ENCODE measurements at regions not wholly inside any gene's neighbourhood (a gene's known extent, or its start where the extent isn't known, plus 50 kb on each side); places are given as distances from the start of the nearest gene placed in this dataset.
"Not testable (repeated sequence)": the region's sequence is repeated elsewhere in the genome, so short reads cannot be mapped to it uniquely, and the experiment has no call there.

DNA sequence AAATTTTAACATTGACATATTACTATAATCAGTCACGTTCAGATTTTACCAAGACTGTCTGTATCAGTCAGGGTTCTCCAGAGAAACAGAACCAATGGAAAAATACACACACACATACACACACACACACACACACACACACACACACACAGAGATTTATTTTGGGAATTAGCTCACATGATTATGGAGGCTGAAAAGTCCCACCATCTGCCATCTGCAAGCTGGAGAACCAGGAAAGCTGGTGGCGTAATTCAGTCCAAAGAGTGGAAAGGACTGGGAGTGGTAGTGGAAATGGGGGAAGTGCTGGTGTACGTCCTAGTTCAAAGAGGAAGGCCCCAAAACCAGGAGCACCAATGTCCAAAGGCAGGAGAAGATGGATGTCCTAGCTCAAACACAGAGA lies 166.4 kb downstream of the AKAIN1 start:
- no peak overlapping the region for H3K27ac ChIP-seq (ENCODE audit: poor library complexity, severe bottlenecking)
- H3K27me3 ChIP-seq (ENCODE audit: insufficient read depth, poor library complexity, severe bottlenecking) = no peaks in the 10 kb centered on the region
- peaks cover 3% of the 10 kb centered on the region for H3K9me3 ChIP-seq (ENCODE audit: severe bottlenecking)
- H3K4me3 ChIP-seq (ENCODE audit: severe bottlenecking) = no peak overlapping the region
- ATAC-seq (ENCODE audit: low read depth) (no peak), DNase-seq (ENCODE audit: low spot score) (no peak)
- H3K36me3 ChIP-seq (ENCODE audit: low read depth) = no peaks in the 10 kb centered on the region
- H3K4me1 ChIP-seq (ENCODE audit: insufficient read depth, poor library complexity, severe bottlenecking) = no peaks in the 10 kb centered on the region
- TF ChIP-seq, protein P1, sequence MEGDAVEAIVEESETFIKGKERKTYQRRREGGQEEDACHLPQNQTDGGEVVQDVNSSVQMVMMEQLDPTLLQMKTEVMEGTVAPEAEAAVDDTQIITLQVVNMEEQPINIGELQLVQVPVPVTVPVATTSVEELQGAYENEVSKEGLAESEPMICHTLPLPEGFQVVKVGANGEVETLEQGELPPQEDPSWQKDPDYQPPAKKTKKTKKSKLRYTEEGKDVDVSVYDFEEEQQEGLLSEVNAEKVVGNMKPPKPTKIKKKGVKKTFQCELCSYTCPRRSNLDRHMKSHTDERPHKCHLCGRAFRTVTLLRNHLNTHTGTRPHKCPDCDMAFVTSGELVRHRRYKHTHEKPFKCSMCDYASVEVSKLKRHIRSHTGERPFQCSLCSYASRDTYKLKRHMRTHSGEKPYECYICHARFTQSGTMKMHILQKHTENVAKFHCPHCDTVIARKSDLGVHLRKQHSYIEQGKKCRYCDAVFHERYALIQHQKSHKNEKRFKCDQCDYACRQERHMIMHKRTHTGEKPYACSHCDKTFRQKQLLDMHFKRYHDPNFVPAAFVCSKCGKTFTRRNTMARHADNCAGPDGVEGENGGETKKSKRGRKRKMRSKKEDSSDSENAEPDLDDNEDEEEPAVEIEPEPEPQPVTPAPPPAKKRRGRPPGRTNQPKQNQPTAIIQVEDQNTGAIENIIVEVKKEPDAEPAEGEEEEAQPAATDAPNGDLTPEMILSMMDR (IDR thresholded peaks at IDR 0.05; ENCODE audit: poor library complexity, severe bottlenecking) = no peak

DNA sequence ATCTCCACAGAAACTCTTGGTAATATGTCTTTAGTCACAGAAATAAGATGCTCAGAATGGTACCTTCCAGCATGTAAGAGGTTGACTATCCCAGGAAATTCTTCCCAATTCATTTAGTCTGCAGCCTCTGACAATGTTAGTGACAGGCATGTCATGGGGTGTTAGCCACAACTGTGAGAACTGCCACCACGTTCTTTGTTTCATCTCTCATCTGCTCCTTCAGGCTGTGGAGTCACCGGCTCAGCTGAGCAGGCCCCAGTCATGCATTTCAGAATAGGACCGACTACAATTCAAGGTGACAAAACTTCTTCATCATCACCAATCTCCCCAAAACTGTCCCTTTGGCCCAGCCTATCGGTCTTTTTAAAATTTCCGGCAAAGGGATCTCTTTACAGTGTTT lies 167.5 kb downstream of the AKAIN1 start:
- DNase-seq (ENCODE audit: low spot score) (no peak), ATAC-seq (ENCODE audit: low read depth) (no peak)
- Histone ChIP-seq H3K27ac (ENCODE audit: poor library complexity, severe bottlenecking) (no peak overlapping the region), H3K9me3 (ENCODE audit: severe bottlenecking) (no peaks in the 10 kb centered on the region), H3K4me3 (ENCODE audit: severe bottlenecking) (no peak overlapping the region), H3K27me3 (ENCODE audit: insufficient read depth, poor library complexity, severe bottlenecking) (no peaks in the 10 kb centered on the region), H3K36me3 (ENCODE audit: low read depth) (no peaks in the 10 kb centered on the region), H3K4me1 (ENCODE audit: insufficient read depth, poor library complexity, severe bottlenecking) (no peaks in the 10 kb centered on the region)
- TF ChIP-seq, protein P1 (IDR thresholded peaks at IDR 0.05; ENCODE audit: poor library complexity, severe bottlenecking) = no peak

DNA sequence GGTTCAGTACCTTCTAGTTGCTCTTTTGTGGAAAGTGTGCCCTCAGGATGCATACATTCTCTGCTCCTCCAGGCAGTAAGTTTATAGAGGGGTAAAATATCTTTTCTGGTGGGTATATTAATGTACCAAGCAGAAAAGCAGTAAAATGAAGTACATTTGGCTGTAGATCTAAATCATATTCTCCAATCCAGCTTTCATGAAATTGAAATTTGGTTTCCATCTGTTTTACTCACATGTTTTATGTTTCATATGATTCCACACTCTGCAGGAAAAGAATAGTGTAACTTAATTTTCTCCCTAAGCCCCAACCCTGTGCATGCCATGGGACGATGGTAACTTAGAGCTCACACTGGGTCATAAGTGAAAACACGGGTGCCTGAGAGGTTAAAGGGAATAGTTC lies 172.3 kb downstream of the AKAIN1 start:
- H3K27ac ChIP-seq (ENCODE audit: poor library complexity, severe bottlenecking) = no peak overlapping the region
- H3K9me3 ChIP-seq (ENCODE audit: severe bottlenecking) = no peaks in the 10 kb centered on the region
- H3K4me3 ChIP-seq (ENCODE audit: severe bottlenecking) = no peak overlapping the region
- ATAC-seq (ENCODE audit: low read depth) = no peak
- H3K4me1 ChIP-seq (ENCODE audit: insufficient read depth, poor library complexity, severe bottlenecking) = no peaks in the 10 kb centered on the region
- TF ChIP-seq, protein P1 (IDR thresholded peaks at IDR 0.05; ENCODE audit: poor library complexity, severe bottlenecking) = no peak
- H3K36me3 ChIP-seq (ENCODE audit: low read depth) = no peaks in the 10 kb centered on the region
- no peaks in the 10 kb centered on the region for H3K27me3 ChIP-seq (ENCODE audit: insufficient read depth, poor library complexity, severe bottlenecking)
- DNase-seq (ENCODE audit: low spot score) = no peak

DNA sequence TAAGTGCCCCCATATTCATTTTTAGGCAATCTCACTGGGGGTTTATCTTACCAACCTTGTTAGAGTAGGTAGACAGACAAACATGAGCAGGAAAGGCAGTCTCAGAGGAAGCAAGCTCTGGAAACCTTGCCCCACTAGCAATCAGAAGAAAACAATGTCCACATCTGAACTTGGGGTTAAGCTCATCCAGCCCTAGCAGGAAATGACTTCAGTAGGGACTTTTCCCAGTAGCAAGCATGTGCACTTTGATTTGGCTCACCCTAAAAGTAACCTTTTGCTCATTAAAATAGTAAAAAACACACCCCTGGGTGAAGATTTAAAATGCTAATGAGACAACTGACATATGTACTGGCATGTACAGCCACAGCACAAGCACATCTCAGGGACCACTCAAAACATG lies 175.5 kb downstream of the AKAIN1 start:
- ATAC-seq (ENCODE audit: low read depth) (no peak), DNase-seq (ENCODE audit: low spot score) (no peak)
- H3K4me3 ChIP-seq (ENCODE audit: severe bottlenecking) = no peak overlapping the region
- no peaks in the 10 kb centered on the region for H3K27me3 ChIP-seq (ENCODE audit: insufficient read depth, poor library complexity, severe bottlenecking)
- no peaks in the 10 kb centered on the region for H3K9me3 ChIP-seq (ENCODE audit: severe bottlenecking)
- H3K4me1 ChIP-seq (ENCODE audit: insufficient read depth, poor library complexity, severe bottlenecking) = no peaks in the 10 kb centered on the region
- H3K27ac ChIP-seq (ENCODE audit: poor library complexity, severe bottlenecking) = no peak overlapping the region
- TF ChIP-seq, protein P1 (IDR thresholded peaks at IDR 0.05; ENCODE audit: poor library complexity, severe bottlenecking) = no peak
- no peaks in the 10 kb centered on the region for H3K36me3 ChIP-seq (ENCODE audit: low read depth)

DNA sequence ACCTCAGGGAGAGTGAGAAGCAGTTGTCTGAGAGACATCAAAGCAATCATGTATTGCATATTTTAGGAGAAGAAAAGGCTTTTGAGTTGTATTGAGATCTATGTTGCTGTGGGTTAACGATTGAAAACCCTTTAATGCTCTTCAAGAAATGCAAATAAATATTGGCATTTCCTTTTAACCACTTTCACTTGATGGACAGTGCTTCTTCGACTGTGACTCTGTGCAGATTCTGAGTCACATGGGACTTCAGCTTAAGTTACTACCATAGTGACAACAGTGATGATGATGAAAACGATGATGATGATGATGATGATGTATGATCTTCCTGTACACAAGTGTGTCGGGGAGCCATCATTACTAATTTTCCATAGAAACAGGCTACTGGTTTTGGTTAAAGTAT lies 181.8 kb downstream of the AKAIN1 start:
- Histone ChIP-seq H3K27ac (ENCODE audit: poor library complexity, severe bottlenecking) (no peak overlapping the region), H3K4me1 (ENCODE audit: insufficient read depth, poor library complexity, severe bottlenecking) (no peaks in the 10 kb centered on the region), H3K4me3 (ENCODE audit: severe bottlenecking) (no peak overlapping the region), H3K36me3 (ENCODE audit: low read depth) (no peaks in the 10 kb centered on the region), H3K9me3 (ENCODE audit: severe bottlenecking) (no peaks in the 10 kb centered on the region), H3K27me3 (ENCODE audit: insufficient read depth, poor library complexity, severe bottlenecking) (no peaks in the 10 kb centered on the region)
- ATAC-seq (ENCODE audit: low read depth) (no peak), DNase-seq (ENCODE audit: low spot score) (no peak)
- TF ChIP-seq, protein P1 (IDR thresholded peaks at IDR 0.05; ENCODE audit: poor library complexity, severe bottlenecking) = no peak

DNA sequence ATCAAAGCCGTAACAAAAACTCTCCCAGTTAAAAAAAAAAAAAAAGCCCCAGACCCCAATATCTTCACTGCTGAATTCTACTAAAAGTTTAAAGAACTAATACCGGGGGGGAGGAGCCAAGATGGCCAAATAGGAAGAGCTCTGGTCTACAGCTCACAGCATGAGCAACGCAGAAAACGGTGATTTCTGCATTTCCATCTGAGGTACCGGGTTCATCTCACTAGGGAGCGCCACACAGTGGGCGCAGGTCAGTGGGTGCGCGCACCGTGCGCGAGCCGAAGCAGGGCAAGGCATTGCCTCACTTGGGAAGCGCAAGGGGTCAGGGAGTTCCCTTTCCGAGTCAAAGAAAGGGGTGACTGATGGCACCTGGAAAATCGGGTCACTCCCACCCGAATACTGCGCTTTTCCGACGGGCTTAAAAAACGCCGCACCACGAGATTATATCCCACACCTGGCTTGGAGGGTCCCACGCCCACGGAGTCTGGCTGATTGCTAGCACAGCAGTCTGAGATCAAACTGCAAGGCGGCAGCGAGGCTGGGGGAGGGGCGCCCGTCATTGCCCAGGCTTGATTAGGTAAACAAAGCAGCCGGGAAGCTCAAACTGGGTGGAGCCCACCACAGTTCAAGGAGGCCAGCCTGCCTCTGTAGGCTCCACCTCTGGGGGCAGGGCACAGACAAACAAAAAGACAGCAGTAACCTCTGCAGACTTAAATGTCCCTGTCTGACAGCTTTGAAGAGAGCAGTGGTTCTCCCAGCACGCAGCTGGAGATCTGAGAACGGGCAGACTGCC lies 192.8 kb downstream of the AKAIN1 start:
- H3K4me1 ChIP-seq (ENCODE audit: insufficient read depth, poor library complexity, severe bottlenecking); H3K36me3 ChIP-seq (ENCODE audit: low read depth); DNase-seq (ENCODE audit: low spot score); H3K4me3 ChIP-seq (ENCODE audit: severe bottlenecking); H3K27me3 ChIP-seq (ENCODE audit: insufficient read depth, poor library complexity, severe bottlenecking); H3K9me3 ChIP-seq (ENCODE audit: severe bottlenecking); H3K27ac ChIP-seq (ENCODE audit: poor library complexity, severe bottlenecking); ATAC-seq (ENCODE audit: low read depth): not testable (repeated sequence)

All from RWPE2 (cell line).